HepG2 (cell line): ENCODE measurements at regions not wholly inside any gene's neighbourhood (a gene's known extent, or its start where the extent isn't known, plus 50 kb on each side); places are given as distances from the start of the nearest gene placed in this dataset.

Source experiments
- ATAC-seq: fragments of 200-7000 bp; cut with Tn5 transposase; 3 replicates; pipeline ENCODE4 v1.9.1; 2020; ENCODE audit warnings: mild to moderate bottlenecking, moderate library complexity
- BruUV-seq: library from RNA; stranded (reverse); fragments of 400-500 nt; replicated peaks from 2 replicates; lab custom pipeline; 2021; lab: Mats Ljungman, UMichigan
- CTCF ChIA-PET: fragments of 300-600 bp; formaldehyde crosslinking; extraction: SDS; loops from one replicate; lab custom pipeline; 2021; ENCODE audit warnings: low total read pairs, inconsistent platforms, low intra/inter-chr PET ratio; lab: Yijun Ruan, JAX
- POLR2A ChIA-PET: fragments of 350-600 bp; sonication (Branson Sonifier 250); formaldehyde crosslinking; loops from one replicate; lab custom pipeline; 2020; ENCODE audit warnings: antibody characterized with exemption, inconsistent platforms; lab: Yijun Ruan, JAX
- DNase-seq: peaks from one replicate; pipeline ENCODE4 v3.0.0-alpha.2; 2015; ENCODE audit warnings: low spot score
- FAIRE-seq: peaks from 3 replicates; lab custom pipeline; 2011; peaks lifted over from hg19 to GRCh38; lab: Jason Lieb, UNC
- H2AFZ ChIP-seq: one replicate; pipeline ENCODE4 v1.6.1; 2011; ENCODE audit warnings: low read length, inconsistent platforms
- H3K27ac ChIP-seq: fragments of 300-600 bp; 3 replicates; pipeline ENCODE4 v1.8.0; 2011; ENCODE audit warnings: mixed run types, mild to moderate bottlenecking, mixed read lengths, low read length, inconsistent platforms; ENCODE audit not compliant: insufficient read depth; ENCODE audit errors: extremely low read length
- H3K27me3 ChIP-seq, 2 experiments: fragments of 200-600 bp in 1 of 2; 2 replicates in 1 of 2; 3 replicates in 1 of 2; pipeline versions ENCODE4 v1.6.0 to v1.8.0; 2011; ENCODE audit warnings: low read length in 2 of 2, mild to moderate bottlenecking in 2 of 2, moderate library complexity in 2 of 2, inconsistent platforms in 1 of 2; ENCODE audit not compliant: insufficient read depth in 2 of 2, control insufficient read depth in 1 of 2
- H3K36me3 ChIP-seq, 2 experiments: fragments of 200-600 bp in 1 of 2; replicated peaks in 1 of 2; 2 replicates in 1 of 2; 3 replicates in 1 of 2; pipeline versions ENCODE4 v1.5.1 to v1.8.0; 2011; ENCODE audit warnings: low read length in 2 of 2, inconsistent platforms in 1 of 2; ENCODE audit not compliant: insufficient read depth in 2 of 2, control insufficient read depth in 1 of 2
- H3K4me1 ChIP-seq: 2 replicates; pipeline ENCODE4 v1.5.1; 2012; ENCODE audit warnings: low read length, inconsistent platforms; ENCODE audit not compliant: insufficient read depth
- H3K4me2 ChIP-seq: 2 replicates; pipeline ENCODE4 v1.6.0; 2011; ENCODE audit warnings: low read depth, low read length, inconsistent platforms
- H3K4me3 ChIP-seq, 3 experiments: fragments of 200-600 bp in 1 of 3; sonication (generic), shearing (Covaris generic) in 1 of 3; replicated peaks in 1 of 3; 2 replicates each; pipeline ENCODE4 v1.5.1; 2011 to 2016; ENCODE audit warnings: low read length in 3 of 3, inconsistent platforms in 2 of 3, low read depth in 2 of 3, mild to moderate bottlenecking in 2 of 3, control low read depth in 1 of 3, mixed read lengths in 1 of 3; ENCODE audit not compliant: insufficient read depth in 1 of 3
- H3K79me2 ChIP-seq: one replicate; pipeline ENCODE4 v1.6.1; 2011; ENCODE audit warnings: low read length, inconsistent platforms; ENCODE audit not compliant: insufficient read depth
- H3K9ac ChIP-seq: 2 replicates; pipeline ENCODE4 v1.6.0; 2011; ENCODE audit warnings: mild to moderate bottlenecking, low read depth, low read length, inconsistent platforms; ENCODE audit not compliant: insufficient read depth
- H3K9me3 ChIP-seq: 2 replicates; pipeline ENCODE4 v1.5.1; 2012; ENCODE audit warnings: mild to moderate bottlenecking, low read length
- H4K20me1 ChIP-seq: 2 replicates; pipeline ENCODE4 v1.6.0; 2011; ENCODE audit warnings: inconsistent platforms, mild to moderate bottlenecking, low read length, moderate library complexity; ENCODE audit not compliant: insufficient read depth
- ATM ChIP-seq: fragments of 450-650 bp; IDR thresholded peaks from 2 replicates; pipeline ENCODE4 v1.7.1; 2017; ENCODE audit warnings: mild to moderate bottlenecking, borderline replicate concordance
- EEA1 ChIP-seq: sonication (generic); formaldehyde crosslinking; IDR thresholded peaks from 2 replicates; pipeline ENCODE4 v1.5.1; 2020; ENCODE audit warnings: mild to moderate bottlenecking, missing genetic modification reagents, borderline replicate concordance
- KAT7 ChIP-seq: IDR thresholded peaks from 2 replicates; pipeline ENCODE4 v1.6.1; 2018; ENCODE audit warnings: borderline replicate concordance, missing compliant biosample characterization
- TEAD3 ChIP-seq: optimal IDR thresholded peaks from 2 replicates; pipeline ENCODE3; 2016; ENCODE audit warnings: borderline replicate concordance
- ZNF253 ChIP-seq: sonication (generic); formaldehyde crosslinking; IDR thresholded peaks from 2 replicates; pipeline ENCODE4 v1.8.0; 2022; ENCODE audit warnings: mild to moderate bottlenecking, missing genetic modification reagents, borderline replicate concordance
- ZNF614 ChIP-seq: IDR thresholded peaks from 2 replicates; pipeline ENCODE4 v1.6.1; 2018; ENCODE audit warnings: missing biosample characterization, missing genetic modification reagents, inconsistent platforms, borderline replicate concordance
- WGBS: methylation state at CpG from one replicate; pipeline ENCODE4 v1.1.6; 2017; ENCODE audit warnings: low lambda C conversion rate; 5-methylcytosine and 5-hydroxymethylcytosine counted together
- in situ Hi-C: cut with HindIII; loops from 2 replicates; pipeline ENCODE4 v1.10.0; 2017; ENCODE audit warnings: low pct_unique_long_range_greater_than_20kb; ENCODE audit not compliant: extremely low pct_ligation_motif_present
- intact Hi-C: fragments of 100-400 bp; cut with micrococcal nuclease; formaldehyde crosslinking; loops from one replicate; pipeline ENCODE4 v1.10.0; 2022; ENCODE audit not compliant: unreplicated experiment
- TF ChIP-seq, protein P1 (sequence below): sonication (generic); formaldehyde crosslinking; IDR thresholded peaks from 2 replicates; pipeline ENCODE4 v1.4.0; 2020; ENCODE audit warnings: missing genetic modification reagents, borderline replicate concordance
- TF ChIP-seq, protein P2 (sequence below): sonication (generic); formaldehyde crosslinking; IDR thresholded peaks from 2 replicates; pipeline ENCODE4 v1.5.0; 2020; ENCODE audit warnings: mild to moderate bottlenecking, low read depth, missing genetic modification reagents, borderline replicate concordance

DNA sequence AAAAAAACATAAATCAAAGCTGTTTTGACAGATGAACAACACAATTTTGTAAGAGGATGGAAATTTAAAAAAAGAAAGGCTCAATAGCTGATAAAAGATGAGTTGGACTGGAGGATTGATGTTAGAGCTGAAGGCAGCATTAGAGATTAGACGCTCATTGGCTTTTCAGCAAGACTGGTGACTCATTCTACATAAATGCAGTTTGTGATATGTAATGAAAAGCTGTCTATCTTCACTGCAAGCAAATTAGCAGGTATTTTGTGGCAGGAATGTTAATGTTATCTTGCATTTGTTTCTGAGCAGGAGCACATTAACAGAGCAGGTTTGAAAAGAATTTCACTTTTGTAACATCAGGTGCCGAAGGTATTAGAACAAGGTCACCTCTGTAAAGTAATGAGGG lies 442.7 kb upstream of the NOVA1 start:
- Histone ChIP-seq H3K9me3 (peaks cover 82% of the 10 kb centered on the region), H3K36me3 (no peaks in the 10 kb centered on the region), H3K4me2 (no peak overlapping the region), H3K27me3 (no peaks in the 10 kb centered on the region), H3K27ac (no peak overlapping the region), H3K4me3 (no peak overlapping the region), H3K9ac (no peak overlapping the region), H3K79me2 (no peaks in the 10 kb centered on the region), H4K20me1 (no peaks in the 10 kb centered on the region), H3K4me1 (no peaks in the 10 kb centered on the region), H2AFZ (no peak overlapping the region)
- no TSS peak for BruUV-seq
- intact Hi-C loops (no loop called here), in situ Hi-C loops (no loop called here)
- ChIA-PET POLR2A (no interaction called here), CTCF (no interaction called here)
- no peak for ATAC-seq
- no peak for FAIRE-seq
- WGBS = 2% methylated on average over 2 of the region's 2 CpGs
- TF ChIP-seq, protein P1, sequence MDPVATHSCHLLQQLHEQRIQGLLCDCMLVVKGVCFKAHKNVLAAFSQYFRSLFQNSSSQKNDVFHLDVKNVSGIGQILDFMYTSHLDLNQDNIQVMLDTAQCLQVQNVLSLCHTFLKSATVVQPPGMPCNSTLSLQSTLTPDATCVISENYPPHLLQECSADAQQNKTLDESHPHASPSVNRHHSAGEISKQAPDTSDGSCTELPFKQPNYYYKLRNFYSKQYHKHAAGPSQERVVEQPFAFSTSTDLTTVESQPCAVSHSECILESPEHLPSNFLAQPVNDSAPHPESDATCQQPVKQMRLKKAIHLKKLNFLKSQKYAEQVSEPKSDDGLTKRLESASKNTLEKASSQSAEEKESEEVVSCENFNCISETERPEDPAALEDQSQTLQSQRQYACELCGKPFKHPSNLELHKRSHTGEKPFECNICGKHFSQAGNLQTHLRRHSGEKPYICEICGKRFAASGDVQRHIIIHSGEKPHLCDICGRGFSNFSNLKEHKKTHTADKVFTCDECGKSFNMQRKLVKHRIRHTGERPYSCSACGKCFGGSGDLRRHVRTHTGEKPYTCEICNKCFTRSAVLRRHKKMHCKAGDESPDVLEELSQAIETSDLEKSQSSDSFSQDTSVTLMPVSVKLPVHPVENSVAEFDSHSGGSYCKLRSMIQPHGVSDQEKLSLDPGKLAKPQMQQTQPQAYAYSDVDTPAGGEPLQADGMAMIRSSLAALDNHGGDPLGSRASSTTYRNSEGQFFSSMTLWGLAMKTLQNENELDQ (CRISPR knock-in tag) = no peak
- TF ChIP-seq ATM (no peak), KAT7 (CRISPR knock-in tag) (no peak), EEA1 (CRISPR knock-in tag) (no peak), ZNF614 (no peak), TEAD3 (CRISPR knock-in tag) (no peak), ZNF253 (CRISPR knock-in tag) (no peak)
- TF ChIP-seq, protein P2, sequence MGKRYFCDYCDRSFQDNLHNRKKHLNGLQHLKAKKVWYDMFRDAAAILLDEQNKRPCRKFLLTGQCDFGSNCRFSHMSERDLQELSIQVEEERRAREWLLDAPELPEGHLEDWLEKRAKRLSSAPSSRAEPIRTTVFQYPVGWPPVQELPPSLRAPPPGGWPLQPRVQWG (CRISPR knock-in tag) = no peak
- DNase-seq = no peak
